OCI-LY3 (cell line): ENCODE measurements at regions not wholly inside any gene's neighbourhood (a gene's known extent, or its start where the extent isn't known, plus 50 kb on each side); places are given as distances from the start of the nearest gene placed in this dataset.

Source experiments
- H2AFZ ChIP-seq: fragments of 200-600, 300-600 bp; shearing (Covaris generic); 2 replicates; pipeline ENCODE4 v1.6.0; 2014; ENCODE audit warnings: antibody characterized with exemption, low read depth, low read length
- H3K27ac ChIP-seq: fragments of 200-600, 300-600 bp; sonication (generic); 2 replicates; pipeline ENCODE4 v1.5.1; 2014; ENCODE audit warnings: mild to moderate bottlenecking, low read length, moderate library complexity, mixed read lengths
- H3K27me3 ChIP-seq: fragments of 200-600, 300-600 bp; sonication (generic); 2 replicates; pipeline ENCODE4 v1.6.1; 2014; ENCODE audit warnings: low read depth, low read length, mixed read lengths
- H3K36me3 ChIP-seq: fragments of 200-600, 300-600 bp; sonication (generic); replicated peaks from 2 replicates; pipeline ENCODE3; 2014; ENCODE audit warnings: low read depth, low read length, mixed read lengths
- H3K4me1 ChIP-seq: fragments of 300-600, 200-600 bp; sonication (generic); 2 replicates; pipeline ENCODE4 v1.6.1; 2014; ENCODE audit warnings: low read length, mixed read lengths
- H3K4me2 ChIP-seq: fragments of 200-600, 300-600 bp; sonication (generic); 2 replicates; pipeline ENCODE4 v1.6.1; 2014; ENCODE audit warnings: low read length, mixed read lengths
- H3K4me3 ChIP-seq: fragments of 300-600, 200-600 bp; sonication (generic); 2 replicates; pipeline ENCODE4 v1.5.1; 2014; ENCODE audit warnings: antibody characterized with exemption, mild to moderate bottlenecking, low read length, moderate library complexity
- H3K79me2 ChIP-seq: fragments of 300-600, 200-600 bp; shearing (Covaris generic); 2 replicates; pipeline ENCODE4 v1.6.1; 2014; ENCODE audit warnings: mild to moderate bottlenecking, low read length, mixed read lengths
- H3K9ac ChIP-seq: fragments of 300-600, 200-600 bp; shearing (Covaris generic); 2 replicates; pipeline ENCODE4 v1.6.0; 2014; ENCODE audit warnings: mild to moderate bottlenecking, low read length, moderate library complexity
- H3K9me3 ChIP-seq: fragments of 200-600, 300-600 bp; shearing (Covaris generic); 2 replicates; pipeline ENCODE4 v1.6.1; 2014; ENCODE audit warnings: low read length, mixed read lengths; ENCODE audit not compliant: insufficient read depth
- H4K20me1 ChIP-seq: fragments of 200-600, 300-600 bp; sonication (generic); 2 replicates; pipeline ENCODE4 v1.6.1; 2016; ENCODE audit warnings: low read length, mixed read lengths; ENCODE audit not compliant: insufficient read depth
- EZH2phosphoT487 ChIP-seq: fragments of 200-600 bp; shearing (Covaris generic); IDR thresholded peaks from 2 replicates; pipeline ENCODE4 v1.6.1; 2018; ENCODE audit warnings: antibody characterized with exemption, mixed run types, low read depth
- TF ChIP-seq, protein P1 (sequence below): fragments of 200-600, 300-600 bp; sonication (generic); IDR thresholded peaks from 2 replicates; pipeline ENCODE4 v1.5.1; 2014; ENCODE audit warnings: antibody characterized with exemption, low read length, low read depth

- Histone ChIP-seq H3K4me3 (no peak overlapping the region), H3K27ac (no peak overlapping the region), H3K79me2 (no peaks in the 10 kb centered on the region), H3K9me3 (no peaks in the 10 kb centered on the region), H3K36me3 (no peaks in the 10 kb centered on the region), H3K9ac (no peak overlapping the region), H3K4me2 (no peak overlapping the region), H3K27me3 (no peaks in the 10 kb centered on the region), H2AFZ (no peak overlapping the region), H3K4me1 (no peaks in the 10 kb centered on the region), H4K20me1 (no peaks in the 10 kb centered on the region)
- no peak for TF ChIP-seq EZH2phosphoT487
- TF ChIP-seq, protein P1, sequence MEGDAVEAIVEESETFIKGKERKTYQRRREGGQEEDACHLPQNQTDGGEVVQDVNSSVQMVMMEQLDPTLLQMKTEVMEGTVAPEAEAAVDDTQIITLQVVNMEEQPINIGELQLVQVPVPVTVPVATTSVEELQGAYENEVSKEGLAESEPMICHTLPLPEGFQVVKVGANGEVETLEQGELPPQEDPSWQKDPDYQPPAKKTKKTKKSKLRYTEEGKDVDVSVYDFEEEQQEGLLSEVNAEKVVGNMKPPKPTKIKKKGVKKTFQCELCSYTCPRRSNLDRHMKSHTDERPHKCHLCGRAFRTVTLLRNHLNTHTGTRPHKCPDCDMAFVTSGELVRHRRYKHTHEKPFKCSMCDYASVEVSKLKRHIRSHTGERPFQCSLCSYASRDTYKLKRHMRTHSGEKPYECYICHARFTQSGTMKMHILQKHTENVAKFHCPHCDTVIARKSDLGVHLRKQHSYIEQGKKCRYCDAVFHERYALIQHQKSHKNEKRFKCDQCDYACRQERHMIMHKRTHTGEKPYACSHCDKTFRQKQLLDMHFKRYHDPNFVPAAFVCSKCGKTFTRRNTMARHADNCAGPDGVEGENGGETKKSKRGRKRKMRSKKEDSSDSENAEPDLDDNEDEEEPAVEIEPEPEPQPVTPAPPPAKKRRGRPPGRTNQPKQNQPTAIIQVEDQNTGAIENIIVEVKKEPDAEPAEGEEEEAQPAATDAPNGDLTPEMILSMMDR: no peak
Observed at GRCh38 chr18:22630980-22631379, 213.3 kb upstream of the CTAGE1 start.

DNA sequence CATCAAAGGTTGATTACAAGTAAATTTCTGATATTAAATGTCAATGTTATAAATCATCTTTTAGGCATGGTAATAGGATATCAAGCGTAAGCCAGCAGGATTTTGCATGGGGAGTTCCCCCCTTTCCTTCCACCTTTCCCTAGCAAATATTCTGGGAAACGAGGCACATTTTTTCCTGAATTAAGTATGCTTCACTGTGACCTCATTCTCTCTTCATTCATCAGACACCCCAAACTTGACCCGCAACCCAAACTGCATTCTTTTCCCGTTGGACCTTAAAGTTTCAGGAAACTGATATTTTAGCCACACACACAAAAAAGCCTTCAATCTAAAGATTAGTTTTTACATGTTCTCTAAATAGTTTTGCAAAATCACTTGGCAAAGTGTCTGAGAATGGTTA lies 214.5 kb upstream of the CTAGE1 start:
- H3K79me2 ChIP-seq: no peaks in the 10 kb centered on the region
- H3K9me3 ChIP-seq: no peaks in the 10 kb centered on the region
- H4K20me1 ChIP-seq: no peaks in the 10 kb centered on the region
- no peak overlapping the region for H3K27ac ChIP-seq
- H3K4me3 ChIP-seq: no peak overlapping the region
- no peaks in the 10 kb centered on the region for H3K36me3 ChIP-seq
- H3K4me2 ChIP-seq: no peak overlapping the region
- no peaks in the 10 kb centered on the region for H3K27me3 ChIP-seq
- no peaks in the 10 kb centered on the region for H3K4me1 ChIP-seq
- TF ChIP-seq EZH2phosphoT487: no peak
- H2AFZ ChIP-seq: no peak overlapping the region
- H3K9ac ChIP-seq: no peak overlapping the region

GRCh38 chr18:22634464-22634863 lies 216.7 kb upstream of the CTAGE1 start:
- Histone ChIP-seq H2AFZ (no peak overlapping the region), H3K27ac (no peak overlapping the region), H3K4me1 (no peaks in the 10 kb centered on the region), H3K4me2 (no peak overlapping the region), H3K36me3 (no peaks in the 10 kb centered on the region), H3K27me3 (no peaks in the 10 kb centered on the region), H3K79me2 (no peaks in the 10 kb centered on the region), H3K9ac (no peak overlapping the region), H3K9me3 (no peaks in the 10 kb centered on the region), H3K4me3 (no peak overlapping the region), H4K20me1 (no peaks in the 10 kb centered on the region)
- TF ChIP-seq, protein P1: no peak
- TF ChIP-seq EZH2phosphoT487: no peak

DNA sequence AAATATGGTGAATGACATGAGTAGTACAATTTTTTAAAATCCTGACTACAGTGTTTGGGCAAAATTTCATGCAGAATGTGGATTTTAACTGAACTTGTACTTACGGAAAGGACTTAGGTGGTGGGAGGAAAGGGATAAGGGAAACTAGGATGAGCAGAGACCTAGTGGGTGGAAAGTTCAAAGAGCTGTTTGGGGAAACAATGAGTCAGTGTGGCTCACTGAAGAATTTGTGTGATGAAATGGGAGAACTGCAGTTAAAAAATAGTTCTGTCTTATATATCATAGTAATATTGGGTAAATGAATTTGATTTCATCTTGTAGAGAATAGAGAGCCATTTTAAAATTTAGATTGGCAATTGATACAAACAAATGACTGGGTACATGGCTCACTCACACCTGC lies 220.1 kb upstream of the CTAGE1 start:
- no peak for TF ChIP-seq EZH2phosphoT487
- TF ChIP-seq, protein P1: no peak
- H3K4me3 ChIP-seq: no peak overlapping the region
- H3K36me3 ChIP-seq: no peaks in the 10 kb centered on the region
- H3K9ac ChIP-seq: no peak overlapping the region
- H3K27me3 ChIP-seq: no peaks in the 10 kb centered on the region
- no peaks in the 10 kb centered on the region for H3K4me1 ChIP-seq
- no peaks in the 10 kb centered on the region for H3K79me2 ChIP-seq
- H3K4me2 ChIP-seq: no peak overlapping the region
- no peak overlapping the region for H2AFZ ChIP-seq
- no peaks in the 10 kb centered on the region for H4K20me1 ChIP-seq
- H3K9me3 ChIP-seq: no peaks in the 10 kb centered on the region
- no peak overlapping the region for H3K27ac ChIP-seq

GRCh38 chr18:22639026-22639463 lies 221.3 kb upstream of the CTAGE1 start:
- Histone ChIP-seq H3K27me3 (no peaks in the 10 kb centered on the region), H4K20me1 (no peaks in the 10 kb centered on the region), H3K4me2 (no peak overlapping the region), H3K36me3 (no peaks in the 10 kb centered on the region), H3K9me3 (no peaks in the 10 kb centered on the region), H2AFZ (no peak overlapping the region), H3K27ac (no peak overlapping the region), H3K4me1 (no peaks in the 10 kb centered on the region), H3K4me3 (no peak overlapping the region), H3K79me2 (no peaks in the 10 kb centered on the region), H3K9ac (no peak overlapping the region)
- TF ChIP-seq, protein P1: no peak
- no peak for TF ChIP-seq EZH2phosphoT487
